OCI-LY3 (cell line): ENCODE measurements at regions not wholly inside any gene's neighbourhood (a gene's known extent, or its start where the extent isn't known, plus 50 kb on each side); places are given as distances from the start of the nearest gene placed in this dataset.

Experiments
- H2AFZ ChIP-seq: fragments of 200-600, 300-600 bp; shearing (Covaris generic); 2 replicates; pipeline ENCODE4 v1.6.0; 2014; ENCODE audit warnings: antibody characterized with exemption, low read depth, low read length
- H3K27ac ChIP-seq: fragments of 200-600, 300-600 bp; sonication (generic); 2 replicates; pipeline ENCODE4 v1.5.1; 2014; ENCODE audit warnings: mild to moderate bottlenecking, low read length, moderate library complexity, mixed read lengths
- H3K27me3 ChIP-seq: fragments of 200-600, 300-600 bp; sonication (generic); 2 replicates; pipeline ENCODE4 v1.6.1; 2014; ENCODE audit warnings: low read depth, low read length, mixed read lengths
- H3K36me3 ChIP-seq: fragments of 200-600, 300-600 bp; sonication (generic); replicated peaks from 2 replicates; pipeline ENCODE3; 2014; ENCODE audit warnings: low read depth, low read length, mixed read lengths
- H3K4me1 ChIP-seq: fragments of 300-600, 200-600 bp; sonication (generic); 2 replicates; pipeline ENCODE4 v1.6.1; 2014; ENCODE audit warnings: low read length, mixed read lengths
- H3K4me2 ChIP-seq: fragments of 200-600, 300-600 bp; sonication (generic); 2 replicates; pipeline ENCODE4 v1.6.1; 2014; ENCODE audit warnings: low read length, mixed read lengths
- H3K4me3 ChIP-seq: fragments of 300-600, 200-600 bp; sonication (generic); 2 replicates; pipeline ENCODE4 v1.5.1; 2014; ENCODE audit warnings: antibody characterized with exemption, mild to moderate bottlenecking, low read length, moderate library complexity
- H3K79me2 ChIP-seq: fragments of 300-600, 200-600 bp; shearing (Covaris generic); 2 replicates; pipeline ENCODE4 v1.6.1; 2014; ENCODE audit warnings: mild to moderate bottlenecking, low read length, mixed read lengths
- H3K9ac ChIP-seq: fragments of 300-600, 200-600 bp; shearing (Covaris generic); 2 replicates; pipeline ENCODE4 v1.6.0; 2014; ENCODE audit warnings: mild to moderate bottlenecking, low read length, moderate library complexity
- H3K9me3 ChIP-seq: fragments of 200-600, 300-600 bp; shearing (Covaris generic); 2 replicates; pipeline ENCODE4 v1.6.1; 2014; ENCODE audit warnings: low read length, mixed read lengths; ENCODE audit not compliant: insufficient read depth
- H4K20me1 ChIP-seq: fragments of 200-600, 300-600 bp; sonication (generic); 2 replicates; pipeline ENCODE4 v1.6.1; 2016; ENCODE audit warnings: low read length, mixed read lengths; ENCODE audit not compliant: insufficient read depth
- CTCF ChIP-seq: fragments of 200-600, 300-600 bp; sonication (generic); IDR thresholded peaks from 2 replicates; pipeline ENCODE4 v1.5.1; 2014; ENCODE audit warnings: antibody characterized with exemption, low read length, low read depth
- EZH2phosphoT487 ChIP-seq: fragments of 200-600 bp; shearing (Covaris generic); IDR thresholded peaks from 2 replicates; pipeline ENCODE4 v1.6.1; 2018; ENCODE audit warnings: antibody characterized with exemption, mixed run types, low read depth

- Histone ChIP-seq H3K9ac (no peak overlapping the region), H3K4me2 (no peak overlapping the region), H3K27ac (no peak overlapping the region), H3K36me3 (no peaks in the 10 kb centered on the region), H3K27me3 (no peaks in the 10 kb centered on the region), H2AFZ (no peak overlapping the region), H4K20me1 (no peaks in the 10 kb centered on the region), H3K4me1 (no peaks in the 10 kb centered on the region), H3K9me3 (no peaks in the 10 kb centered on the region), H3K4me3 (no peak overlapping the region), H3K79me2 (no peaks in the 10 kb centered on the region)
- TF ChIP-seq CTCF (no peak), EZH2phosphoT487 (no peak)
These were observed 253.8 kb downstream of the DMRT2 start for GRCh38 chr9:1303932-1304331.

GRCh38 chr9:1311462-1312042 lies 261.4 kb downstream of the DMRT2 start:
- H3K4me2 ChIP-seq, result no peak overlapping the region
- no peak overlapping the region for H3K9ac ChIP-seq
- H3K27me3 ChIP-seq, result no peaks in the 10 kb centered on the region
- peaks cover 8% of the 10 kb centered on the region; the same call in 1 of the 2 replicates for H3K9me3 ChIP-seq
- H3K79me2 ChIP-seq, result no peaks in the 10 kb centered on the region
- no peak overlapping the region for H3K4me3 ChIP-seq
- H3K27ac ChIP-seq, result no peak overlapping the region
- H3K4me1 ChIP-seq, result no peaks in the 10 kb centered on the region
- H2AFZ ChIP-seq, result no peak overlapping the region
- no peaks in the 10 kb centered on the region for H4K20me1 ChIP-seq
- TF ChIP-seq CTCF, result no peak
- TF ChIP-seq EZH2phosphoT487, result no peak
- H3K36me3 ChIP-seq, result no peaks in the 10 kb centered on the region

DNA sequence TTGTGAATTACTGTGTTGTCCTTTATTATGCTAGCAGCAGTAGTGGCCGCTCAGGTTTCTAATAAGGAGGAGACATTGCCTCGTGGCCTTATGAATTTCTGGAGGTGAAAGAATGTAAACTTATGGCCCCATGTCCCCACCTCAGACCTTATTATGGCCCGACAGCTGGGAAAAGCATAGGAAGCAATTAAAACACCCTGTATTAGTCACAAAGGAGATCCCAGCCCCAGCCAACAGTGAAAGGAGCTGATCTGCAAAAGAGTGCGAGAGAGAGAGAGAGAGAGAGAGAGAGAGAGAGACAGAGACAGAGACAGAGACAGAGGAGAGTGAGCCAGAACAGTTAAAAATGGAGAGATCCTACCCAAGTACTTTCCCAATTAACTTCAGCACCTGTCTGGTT lies 269.3 kb downstream of the DMRT2 start:
- Histone ChIP-seq H3K36me3 (no peaks in the 10 kb centered on the region), H3K4me2 (no peak overlapping the region), H3K9me3 (peaks cover 10% of the 10 kb centered on the region; the same call in 1 of the 2 replicates), H4K20me1 (no peaks in the 10 kb centered on the region), H2AFZ (no peak overlapping the region), H3K27ac (no peak overlapping the region), H3K79me2 (no peaks in the 10 kb centered on the region), H3K9ac (no peak overlapping the region), H3K4me1 (no peaks in the 10 kb centered on the region), H3K4me3 (no peak overlapping the region), H3K27me3 (no peaks in the 10 kb centered on the region)
- TF ChIP-seq CTCF (no peak), EZH2phosphoT487 (no peak)

- Histone ChIP-seq H3K9me3 (peaks cover 10% of the 10 kb centered on the region; the same call in 1 of the 2 replicates), H3K4me3 (no peak overlapping the region), H3K9ac (no peak overlapping the region), H3K27ac (no peak overlapping the region), H3K4me1 (no peaks in the 10 kb centered on the region), H3K79me2 (no peaks in the 10 kb centered on the region), H3K36me3 (no peaks in the 10 kb centered on the region), H3K27me3 (no peaks in the 10 kb centered on the region), H2AFZ (no peak overlapping the region), H4K20me1 (no peaks in the 10 kb centered on the region), H3K4me2 (no peak overlapping the region)
- no peak for TF ChIP-seq CTCF
- TF ChIP-seq EZH2phosphoT487, result no peak
These were observed 269.9 kb downstream of the DMRT2 start for GRCh38 chr9:1320051-1320557.
